Gastroesophageal sphincter (tissue), 4 donors: ENCODE measurements at regions not wholly inside any gene's neighbourhood (a gene's known extent, or its start where the extent isn't known, plus 50 kb on each side); places are given as distances from the start of the nearest gene placed in this dataset.

Experiments used
- ATAC-seq: fragments of 150-250 bp; one replicate; pipeline ENCODE4 v1.9.1; 2016; ENCODE audit warnings: mild to moderate bottlenecking, moderate library complexity
- H3K27ac ChIP-seq, 4 donors: fragments of 200-600 bp; sonication (generic) in 3 of 4; 1 replicate in 3 of 4; 2 replicates in 1 of 4; pipeline ENCODE4 v1.5.1; 2016 to 2019
- H3K27me3 ChIP-seq: fragments of 200-600 bp; sonication (generic); one replicate; pipeline ENCODE4 v1.5.1; 2019
- H3K36me3 ChIP-seq, 2 donors: fragments of 200-600 bp; sonication (generic); one replicate each; pipeline ENCODE4 v1.5.1; 2019; ENCODE audit warnings: control low read depth in 1 of 2
- H3K4me1 ChIP-seq, 3 donors: fragments of 200-600 bp; sonication (generic); 1 replicate in 2 of 3; 2 replicates in 1 of 3; pipeline ENCODE4 v1.5.1; 2016 to 2019; ENCODE audit warnings: control low read depth in 2 of 3
- H3K4me3 ChIP-seq, 2 donors: fragments of 200-600 bp; sonication (generic); one replicate each; pipeline ENCODE4 v1.5.1; 2019; ENCODE audit warnings: mild to moderate bottlenecking in 1 of 2, moderate library complexity in 1 of 2
- H3K9me3 ChIP-seq, 3 donors: fragments of 200-600 bp; sonication (generic); one replicate each; pipeline ENCODE4 v1.5.1; 2017 to 2019; ENCODE audit warnings: control low read depth in 2 of 3
- EP300 ChIP-seq: sonication (generic); formaldehyde crosslinking; IDR thresholded peaks from one replicate; pipeline ENCODE4 v1.6.1; 2017; ENCODE audit warnings: antibody characterized with exemption, mild to moderate bottlenecking
- POLR2A ChIP-seq, 2 donors: fragments of 450-650 bp; IDR thresholded peaks; one replicate each; pipeline ENCODE4 v1.6.1; 2017; ENCODE audit warnings: antibody characterized with exemption in 2 of 2, mild to moderate bottlenecking in 2 of 2, moderate library complexity in 1 of 2
- POLR2AphosphoS5 ChIP-seq: sonication (generic); formaldehyde crosslinking; IDR thresholded peaks from one replicate; pipeline ENCODE4 v1.6.1; 2017; ENCODE audit warnings: antibody characterized with exemption
- WGBS, 2 donors: methylation state at CpG; one replicate each; pipeline ENCODE4 v1.1.5; 2018; ENCODE audit warnings: low coverage in 1 of 2; 5-methylcytosine and 5-hydroxymethylcytosine counted together
- TF ChIP-seq, protein P1 (sequence below), 4 experiments: fragments of 200-600 bp in 2 of 4; fragments of 450-650 bp in 2 of 4; sonication (generic) in 1 of 4; IDR thresholded peaks; one replicate each; pipeline ENCODE4 v1.5.1; 2017 to 2019; ENCODE audit warnings: antibody characterized with exemption in 4 of 4, mild to moderate bottlenecking in 2 of 4, moderate library complexity in 2 of 4

DNA sequence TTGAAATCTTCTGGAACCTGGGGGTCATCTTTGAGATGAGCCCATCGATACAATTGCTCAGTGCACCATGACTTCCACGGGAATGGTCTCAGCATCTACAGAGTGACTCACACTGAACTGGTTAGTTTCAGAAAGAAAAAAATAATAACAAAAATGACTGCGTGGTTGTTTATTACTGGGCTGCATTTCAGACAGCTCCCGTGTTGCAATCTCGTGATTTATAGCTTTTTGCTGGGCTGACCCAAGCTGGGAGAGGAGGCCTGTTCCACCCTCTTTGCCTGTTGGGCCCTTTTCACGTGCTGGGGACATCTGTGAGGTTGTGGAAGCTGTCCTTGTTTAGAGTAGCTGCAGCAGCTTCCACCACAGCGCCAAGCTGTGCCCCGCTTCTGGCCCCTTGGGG is 225.5 kb downstream of the BMP7 start:
- no peaks in the 10 kb centered on the region for H3K9me3 ChIP-seq
- H3K27ac ChIP-seq = peak overlapping the region in 1 of 4 donors; percentile 31
- H3K4me3 ChIP-seq = no peak overlapping the region
- TF ChIP-seq EP300 (no peak), POLR2AphosphoS5 (peak; percentile 69)
- 15 to 44% methylated on average over 5 of the region's 8 CpGs for WGBS, 2 donors
- H3K4me1 ChIP-seq = peaks cover 0 to 14% (median 10%) of the 10 kb centered on the region in 3 donors
- peaks cover 6% of the 10 kb centered on the region for H3K27me3 ChIP-seq
- peak; percentile 71 for ATAC-seq
- H3K36me3 ChIP-seq = no peaks in the 10 kb centered on the region

DNA sequence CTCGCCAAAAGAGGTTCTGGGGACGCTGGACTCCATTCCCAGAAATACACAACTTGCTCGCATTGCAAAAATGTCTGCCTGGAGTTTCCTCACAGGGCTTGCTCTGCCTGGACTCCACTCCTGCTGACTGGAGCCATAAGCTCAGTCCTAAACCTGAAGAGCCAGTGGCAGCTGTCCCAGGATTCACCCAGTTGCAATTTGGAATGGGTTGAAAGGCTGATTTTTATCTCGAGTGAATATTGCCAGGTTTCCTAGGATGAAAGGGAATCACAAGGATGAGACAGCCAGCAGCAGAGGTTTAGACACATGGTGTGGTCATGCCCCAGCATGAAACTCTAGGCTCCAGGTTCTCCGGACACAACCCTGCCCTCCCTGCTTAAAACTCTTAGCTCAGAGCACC is 223.3 kb downstream of the BMP7 start:
- 67% methylated on average over 5 of the region's 5 CpGs; no CpG with 5 or more reads in 1 of the 2 donors for WGBS, 2 donors
- no peak for TF ChIP-seq EP300
- no peak for TF ChIP-seq POLR2AphosphoS5
- TF ChIP-seq, protein P1, sequence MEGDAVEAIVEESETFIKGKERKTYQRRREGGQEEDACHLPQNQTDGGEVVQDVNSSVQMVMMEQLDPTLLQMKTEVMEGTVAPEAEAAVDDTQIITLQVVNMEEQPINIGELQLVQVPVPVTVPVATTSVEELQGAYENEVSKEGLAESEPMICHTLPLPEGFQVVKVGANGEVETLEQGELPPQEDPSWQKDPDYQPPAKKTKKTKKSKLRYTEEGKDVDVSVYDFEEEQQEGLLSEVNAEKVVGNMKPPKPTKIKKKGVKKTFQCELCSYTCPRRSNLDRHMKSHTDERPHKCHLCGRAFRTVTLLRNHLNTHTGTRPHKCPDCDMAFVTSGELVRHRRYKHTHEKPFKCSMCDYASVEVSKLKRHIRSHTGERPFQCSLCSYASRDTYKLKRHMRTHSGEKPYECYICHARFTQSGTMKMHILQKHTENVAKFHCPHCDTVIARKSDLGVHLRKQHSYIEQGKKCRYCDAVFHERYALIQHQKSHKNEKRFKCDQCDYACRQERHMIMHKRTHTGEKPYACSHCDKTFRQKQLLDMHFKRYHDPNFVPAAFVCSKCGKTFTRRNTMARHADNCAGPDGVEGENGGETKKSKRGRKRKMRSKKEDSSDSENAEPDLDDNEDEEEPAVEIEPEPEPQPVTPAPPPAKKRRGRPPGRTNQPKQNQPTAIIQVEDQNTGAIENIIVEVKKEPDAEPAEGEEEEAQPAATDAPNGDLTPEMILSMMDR (IDR thresholded peaks at IDR 0.05) = no peak
- no peak for TF ChIP-seq POLR2A (IDR thresholded peaks at IDR 0.05)
- Histone ChIP-seq H3K9me3 (no peaks in the 10 kb centered on the region), H3K4me1 (peaks cover 0 to 23% (median 10%) of the 10 kb centered on the region in 3 donors), H3K36me3 (no peaks in the 10 kb centered on the region), H3K27ac (no peak overlapping the region), H3K4me3 (no peak overlapping the region), H3K27me3 (peaks cover 13% of the 10 kb centered on the region)
- no peak for ATAC-seq

DNA sequence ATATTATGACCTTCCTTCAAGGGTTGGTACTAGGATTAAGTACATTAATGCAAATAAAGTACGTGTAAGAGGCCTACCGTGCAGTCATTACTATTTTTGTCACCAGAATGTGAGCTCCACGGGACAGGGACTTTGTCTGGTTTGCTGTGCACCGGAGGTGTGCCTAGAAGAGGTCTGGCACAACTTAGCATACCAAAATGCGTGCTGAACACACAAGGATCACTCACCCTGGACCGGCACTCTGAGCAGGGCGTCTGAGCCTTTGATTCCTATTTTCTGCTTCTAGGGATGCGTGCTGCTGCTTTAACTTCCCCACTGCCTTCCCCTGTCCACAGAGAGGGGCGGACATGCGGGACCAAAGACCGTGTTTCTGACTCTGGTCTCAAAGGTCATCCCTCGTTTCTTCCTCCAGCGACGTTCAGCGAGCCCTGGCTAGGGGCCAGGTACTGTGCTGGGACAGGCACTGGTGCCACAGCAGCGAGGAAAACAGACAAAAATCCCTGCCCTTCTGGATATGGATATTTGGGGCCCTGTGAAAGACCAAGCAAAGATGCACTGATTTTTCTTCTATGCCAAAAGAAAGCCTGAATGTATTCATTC is 222.7 kb downstream of the BMP7 start:
- TF ChIP-seq POLR2AphosphoS5 (no peak), POLR2A (IDR thresholded peaks at IDR 0.05) (no peak), EP300 (no peak)
- TF ChIP-seq, protein P1 (IDR thresholded peaks at IDR 0.05) = no peak
- no peak for ATAC-seq

DNA sequence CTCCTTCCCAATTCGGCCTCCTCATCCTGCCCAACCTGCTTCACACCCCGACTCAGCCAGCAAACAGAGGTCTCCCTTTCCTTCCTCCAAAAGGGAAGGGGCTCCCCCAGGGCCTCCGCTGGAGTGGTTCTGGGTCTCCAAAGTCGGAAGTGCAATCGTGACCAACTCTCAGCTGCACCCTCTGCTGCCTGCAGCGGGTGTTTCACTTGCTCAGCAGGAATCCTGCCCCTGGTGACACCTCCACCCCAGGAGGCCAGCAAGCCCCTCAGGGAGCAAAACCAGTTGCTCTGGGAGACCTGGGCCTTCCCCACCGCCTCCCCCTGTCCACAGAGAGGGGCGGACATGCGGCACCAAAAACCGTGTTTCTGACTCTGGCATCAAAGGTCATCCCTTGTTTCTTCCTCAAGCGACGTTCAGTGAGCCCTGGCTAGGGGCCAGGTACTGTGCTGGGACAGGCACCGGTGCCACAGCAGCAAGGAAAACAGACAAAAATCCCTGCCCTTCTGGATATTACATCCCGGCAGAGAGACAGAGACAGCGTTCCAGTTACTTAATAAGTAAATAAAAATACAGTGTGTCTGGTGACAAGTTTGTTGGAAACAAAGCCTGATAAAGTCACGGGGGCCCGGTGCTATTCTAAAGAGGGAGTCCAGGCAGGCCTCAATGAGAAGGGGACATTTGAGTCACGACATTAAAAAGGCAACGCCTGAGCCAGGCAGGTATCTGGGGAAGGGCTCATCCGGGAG is 219.0 kb downstream of the BMP7 start:
- H3K27ac ChIP-seq = no peak overlapping the region
- H3K4me1 ChIP-seq = peaks cover 0 to 11% (median 0%) of the 10 kb centered on the region in 3 donors
- H3K9me3 ChIP-seq = no peaks in the 10 kb centered on the region
- ATAC-seq = no peak
- no peak overlapping the region for H3K4me3 ChIP-seq
- no peaks in the 10 kb centered on the region for H3K36me3 ChIP-seq
- H3K27me3 ChIP-seq = peaks cover 12% of the 10 kb centered on the region
- 33 to 63% methylated on average over 7 to 10 of the region's 20 CpGs for WGBS, 2 donors
- TF ChIP-seq, protein P1 (IDR thresholded peaks at IDR 0.05) = peak in 1 of 4 experiments; percentile 17
- TF ChIP-seq POLR2AphosphoS5 = no peak

More for the DNA sequence above, 222.7 kb downstream of the BMP7 start:
- Histone ChIP-seq H3K4me3 (no peak overlapping the region), H3K36me3 (no peaks in the 10 kb centered on the region), H3K27ac (no peak overlapping the region), H3K9me3 (no peaks in the 10 kb centered on the region), H3K27me3 (peaks cover 12% of the 10 kb centered on the region), H3K4me1 (peaks cover 0 to 24% (median 10%) of the 10 kb centered on the region in 3 donors)
- 74 to 76% methylated on average over 3 to 7 of the region's 16 CpGs for WGBS, 2 donors

DNA sequence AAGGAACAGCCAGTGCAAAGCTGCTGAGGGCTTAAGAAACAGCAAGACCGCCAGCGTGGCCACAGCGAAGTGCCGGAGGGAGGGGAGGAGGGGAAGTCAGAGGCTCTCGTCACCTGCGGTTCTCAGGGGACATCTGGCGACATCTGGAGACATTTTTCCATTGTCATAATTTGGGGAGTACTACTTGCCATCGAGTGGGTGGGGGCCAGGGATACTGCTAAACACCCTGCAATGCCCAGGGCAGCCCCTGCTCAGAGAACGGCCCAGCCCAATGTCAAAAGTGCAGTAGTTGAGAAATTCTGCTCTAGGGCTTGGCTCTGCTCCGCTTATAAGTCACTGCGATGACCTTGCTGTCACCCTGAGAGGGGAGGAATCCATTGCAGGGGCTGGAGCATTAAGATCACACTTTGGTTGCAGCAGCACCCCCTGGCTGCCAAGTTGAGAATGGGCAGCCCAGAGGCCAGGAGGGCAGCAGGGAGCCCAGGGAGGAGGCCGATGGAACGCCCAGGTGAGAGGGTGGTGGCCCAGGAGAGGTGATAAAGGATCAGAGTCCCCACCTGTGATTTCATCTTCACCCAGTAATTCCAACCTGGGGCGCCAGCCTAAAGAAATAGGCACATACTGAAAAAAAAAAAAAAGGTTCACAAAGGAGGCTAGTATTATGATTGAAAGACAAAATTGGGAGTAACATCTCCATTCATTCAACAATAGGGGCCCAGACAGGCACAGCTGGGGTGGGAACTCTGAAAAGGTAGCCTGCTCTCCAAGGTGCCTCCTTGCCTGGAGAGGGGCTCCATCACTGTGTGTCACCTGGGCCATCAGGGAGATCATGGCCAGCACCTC is 218.2 kb downstream of the BMP7 start:
- H3K4me1 ChIP-seq = peaks cover 0 to 11% (median 0%) of the 10 kb centered on the region in 3 donors
- no peak overlapping the region for H3K4me3 ChIP-seq
- H3K27ac ChIP-seq = no peak overlapping the region
- 62% methylated on average over 8 of the region's 14 CpGs; no CpG with 5 or more reads in 1 of the 2 donors for WGBS, 2 donors
- ATAC-seq = no peak
- TF ChIP-seq POLR2AphosphoS5 (no peak), POLR2A (IDR thresholded peaks at IDR 0.05) (no peak), EP300 (no peak)
- TF ChIP-seq, protein P1 (IDR thresholded peaks at IDR 0.05) = peak in 3 of 4 experiments; percentile 18 to 67 (median 54)
- peaks cover 0 to 6% (median 0%) of the 10 kb centered on the region in 3 donors for H3K9me3 ChIP-seq
- peaks cover 12% of the 10 kb centered on the region for H3K27me3 ChIP-seq
- H3K36me3 ChIP-seq = no peaks in the 10 kb centered on the region
